H9 (cell line): ENCODE measurements at regions not wholly inside any gene's neighbourhood (a gene's known extent, or its start where the extent isn't known, plus 50 kb on each side); places are given as distances from the start of the nearest gene placed in this dataset.
A peak's percentile ranks its signal among the peaks of the same experiment; 100 is the strongest.

Experiments
- DNase-seq: peaks from one replicate; pipeline ENCODE4 v3.0.0-alpha.2; 2017
- H2AFZ ChIP-seq: one replicate; pipeline ENCODE4 v1.6.1; 2013; ENCODE audit warnings: mild to moderate bottlenecking, low read length, control low read depth, moderate library complexity
- H2AK5ac ChIP-seq: 2 replicates; pipeline ENCODE4 v1.6.1; 2013; ENCODE audit warnings: low read length, control low read depth, mixed read lengths; ENCODE audit not compliant: insufficient read length
- H2BK120ac ChIP-seq: one replicate; pipeline ENCODE4 v1.6.1; 2013; ENCODE audit warnings: low read depth, mild to moderate bottlenecking, low read length, control low read depth, inconsistent platforms; ENCODE audit not compliant: poor library complexity, severe bottlenecking
- H2BK12ac ChIP-seq: 2 replicates; pipeline ENCODE4 v1.6.1; 2013; ENCODE audit warnings: low read length, control low read depth, mixed read lengths, low read depth; ENCODE audit not compliant: insufficient read length
- H2BK15ac ChIP-seq: 2 replicates; pipeline ENCODE4 v1.6.1; 2013; ENCODE audit warnings: low read depth, low read length, control low read depth
- H2BK20ac ChIP-seq: one replicate; pipeline ENCODE4 v1.6.1; 2013; ENCODE audit warnings: low read depth, mild to moderate bottlenecking, low read length, control low read depth, inconsistent platforms; ENCODE audit not compliant: poor library complexity, severe bottlenecking
- H2BK5ac ChIP-seq: 2 replicates; pipeline ENCODE4 v1.6.1; 2013; ENCODE audit warnings: low read length, control low read depth, mixed read lengths; ENCODE audit not compliant: insufficient read length
- H3K14ac ChIP-seq: 2 replicates; pipeline ENCODE4 v1.6.1; 2013; ENCODE audit warnings: low read length, control low read depth; ENCODE audit not compliant: insufficient read depth
- H3K18ac ChIP-seq: 2 replicates; pipeline ENCODE4 v1.6.1; 2013; ENCODE audit warnings: low read depth, mild to moderate bottlenecking, mixed read lengths, low read length, control low read depth; ENCODE audit not compliant: insufficient read length
- H3K23ac ChIP-seq: 2 replicates; pipeline ENCODE4 v1.6.1; 2013; ENCODE audit warnings: low read length, control low read depth, mixed read lengths, low read depth; ENCODE audit not compliant: insufficient read length
- H3K23me2 ChIP-seq: 2 replicates; pipeline ENCODE4 v1.6.1; 2013; ENCODE audit warnings: low read depth, mild to moderate bottlenecking, mixed read lengths, low read length, control low read depth; ENCODE audit not compliant: insufficient read length, poor library complexity, severe bottlenecking
- H3K27ac ChIP-seq: 2 replicates; pipeline ENCODE4 v1.5.1; 2013; ENCODE audit warnings: low read length, control low read depth, mixed read lengths, low read depth; ENCODE audit not compliant: insufficient read length
- H3K27me3 ChIP-seq: 2 replicates; pipeline ENCODE4 v1.6.1; 2013; ENCODE audit warnings: low read length, control low read depth, inconsistent platforms; ENCODE audit not compliant: insufficient read depth
- H3K4ac ChIP-seq: 2 replicates; pipeline ENCODE4 v1.6.1; 2013; ENCODE audit warnings: low read depth, mild to moderate bottlenecking, control low read depth, inconsistent platforms, low read length, moderate library complexity
- H3K4me1 ChIP-seq: 2 replicates; pipeline ENCODE4 v1.6.1; 2013; ENCODE audit warnings: low read length, control low read depth, inconsistent platforms; ENCODE audit not compliant: insufficient read depth
- H3K4me2 ChIP-seq: 2 replicates; pipeline ENCODE4 v1.6.1; 2013; ENCODE audit warnings: low read length, control low read depth, mixed read lengths; ENCODE audit not compliant: insufficient read length, insufficient read depth
- H3K56ac ChIP-seq: 2 replicates; pipeline ENCODE4 v1.6.1; 2013; ENCODE audit warnings: low read depth, mild to moderate bottlenecking, mixed read lengths, low read length, control low read depth; ENCODE audit not compliant: insufficient read length
- H3K79me1 ChIP-seq: 2 replicates; pipeline ENCODE4 v1.6.1; 2013; ENCODE audit warnings: low read depth, mild to moderate bottlenecking, moderate library complexity, low read length, control low read depth, inconsistent platforms; ENCODE audit not compliant: insufficient read depth, poor library complexity, severe bottlenecking
- H3K79me2 ChIP-seq: 2 replicates; pipeline ENCODE4 v1.6.1; 2013; ENCODE audit warnings: low read length, control low read depth, inconsistent platforms; ENCODE audit not compliant: insufficient read depth
- H3K9ac ChIP-seq: 2 replicates; pipeline ENCODE4 v1.6.1; 2013; ENCODE audit warnings: low read length, control low read depth, mixed read lengths; ENCODE audit not compliant: insufficient read length; ENCODE audit errors: extremely low read depth
- H3K9me3 ChIP-seq: one replicate; pipeline ENCODE4 v1.6.1; 2013; ENCODE audit warnings: low read depth, low read length, inconsistent platforms; ENCODE audit not compliant: control insufficient read depth
- H3T11ph ChIP-seq: one replicate; pipeline ENCODE4 v1.6.1; 2013; ENCODE audit warnings: mild to moderate bottlenecking, low read length, control low read depth, inconsistent platforms
- H4K20me1 ChIP-seq: one replicate; pipeline ENCODE4 v1.6.1; 2013; ENCODE audit not compliant: control insufficient read depth, insufficient read length, insufficient read depth
- H4K5ac ChIP-seq: 2 replicates; pipeline ENCODE4 v1.6.1; 2013; ENCODE audit warnings: low read depth, mild to moderate bottlenecking, mixed read lengths, low read length, control low read depth; ENCODE audit not compliant: insufficient read length
- H4K8ac ChIP-seq: replicated peaks from 2 replicates; pipeline ENCODE4 v1.6.1; 2013; ENCODE audit warnings: low read length, control low read depth, mixed read lengths, low read depth; ENCODE audit not compliant: insufficient read length
- H4K91ac ChIP-seq: 2 replicates; pipeline ENCODE4 v1.6.1; 2013; ENCODE audit warnings: low read depth, mild to moderate bottlenecking, moderate library complexity, mixed read lengths, low read length, control low read depth; ENCODE audit not compliant: insufficient read length
- H3K27ac Mint-ChIP-seq, 3 experiments: 2 replicates in 2 of 3; 3 replicates in 1 of 3; pipeline ENCODE4 v1.8.0; 2020 to 2021; ENCODE audit warnings: mixed read lengths in 3 of 3, mild to moderate bottlenecking in 1 of 3, moderate library complexity in 1 of 3
- H3K27me3 Mint-ChIP-seq: 2 replicates; pipeline ENCODE4 v1.8.0; 2021; ENCODE audit warnings: low read depth, mild to moderate bottlenecking, moderate library complexity, mixed read lengths
- H3K36me3 Mint-ChIP-seq, 3 experiments: 2 replicates in 2 of 3; 3 replicates in 1 of 3; pipeline ENCODE4 v1.8.0; 2020 to 2021; ENCODE audit warnings: low read depth in 3 of 3, mixed read lengths in 3 of 3; ENCODE audit not compliant: insufficient read depth in 1 of 3
- H3K4me1 Mint-ChIP-seq, 2 experiments: 2 replicates each; pipeline ENCODE4 v1.8.0; 2020; ENCODE audit warnings: mixed read lengths in 2 of 2
- H3K4me3 Mint-ChIP-seq, 2 experiments: 2 replicates in 1 of 2; 3 replicates in 1 of 2; pipeline ENCODE4 v1.8.0; 2020 to 2021; ENCODE audit warnings: mild to moderate bottlenecking in 2 of 2, mixed read lengths in 2 of 2, moderate library complexity in 1 of 2
- H3K9me3 Mint-ChIP-seq, 2 experiments: 2 replicates in 1 of 2; 3 replicates in 1 of 2; pipeline ENCODE4 v1.8.0; 2020; ENCODE audit warnings: mild to moderate bottlenecking in 2 of 2, mixed read lengths in 2 of 2, moderate library complexity in 1 of 2
- CTCF ChIP-seq: fragments of 200-600 bp; sonication (generic); conservative IDR thresholded peaks from 3 replicates; pipeline ENCODE4 v1.8.0; 2021; ENCODE audit warnings: antibody characterized with exemption, mild to moderate bottlenecking
- WGBS: extraction: QIAGEN DNeasy Blood & Tissue Kit; methylation state at CpG from one replicate; pipeline ENCODE4 v1.1.7; 2013; ENCODE audit warnings: missing lambda C conversion rate, low lambda C conversion rate, mixed read lengths; ENCODE audit not compliant: insufficient read length; ENCODE audit errors: extremely low coverage; 5-methylcytosine and 5-hydroxymethylcytosine counted together

- Histone ChIP-seq H4K20me1 (no peaks in the 10 kb centered on the region), H4K8ac (peak overlapping the region; percentile 82), H3K23ac (no peak overlapping the region), H2BK15ac (no peak overlapping the region), H2AK5ac (no peak overlapping the region), H3K4ac (no peak overlapping the region), H4K5ac (no peak overlapping the region), H3K56ac (no peak overlapping the region), H4K91ac (no peak overlapping the region), H2BK120ac (no peak overlapping the region), H2BK12ac (no peak overlapping the region), H3T11ph (no peak overlapping the region), H3K4me1 (no peaks in the 10 kb centered on the region; the same call in 1 of the 2 replicates), H2BK5ac (no peak overlapping the region), H2AFZ (no peak overlapping the region), H3K79me2 (no peaks in the 10 kb centered on the region), H3K18ac (no peak overlapping the region), H3K23me2 (no peaks in the 10 kb centered on the region), H3K9ac (no peak overlapping the region), H3K9me3 (peaks cover 14% of the 10 kb centered on the region), H3K14ac (no peak overlapping the region), H2BK20ac (no peak overlapping the region), H3K27me3 (no peaks in the 10 kb centered on the region), H3K79me1 (no peaks in the 10 kb centered on the region), H3K4me2 (no peak overlapping the region), H3K27ac (peak overlapping the region; percentile 98)
- peaks cover 18 to 24% of the 10 kb centered on the region in 2 experiments for H3K9me3 Mint-ChIP-seq
- no peak for DNase-seq
- H3K4me1 Mint-ChIP-seq, result peaks cover 26 to 27% of the 10 kb centered on the region in 2 experiments
- no peaks in the 10 kb centered on the region for H3K27me3 Mint-ChIP-seq
- no peak for TF ChIP-seq CTCF
- H3K27ac Mint-ChIP-seq, result peak overlapping the region in 2 of 3 experiments; percentile 82 to 89; a peak in 5 of 7 replicates
- no peak overlapping the region for H3K4me3 Mint-ChIP-seq
- H3K36me3 Mint-ChIP-seq, result peaks cover 7 to 41% (median 22%) of the 10 kb centered on the region in 3 experiments
- no CpG with 5 or more reads among the region's 2 CpGs for WGBS
These were observed 264.5 kb upstream of the NEBL start for GRCh38 chr10:21161647-21162046.
